K562 (cell line): ENCODE measurements at regions not wholly inside any gene's neighbourhood (a gene's known extent, or its start where the extent isn't known, plus 50 kb on each side); places are given as distances from the start of the nearest gene placed in this dataset.

Experiments
- ATAC-seq: fragments of 200-7000 bp; cut with Tn5 transposase; 3 replicates; pipeline ENCODE4 v1.9.1; 2020; ENCODE audit warnings: moderate library complexity
- BruUV-seq: library from RNA; stranded (reverse); fragments of 400-500 nt; replicated peaks from 2 replicates; lab custom pipeline; 2021; lab: Mats Ljungman, UMichigan
- CTCF ChIA-PET: fragments of 300-600 bp; formaldehyde crosslinking; extraction: SDS; loops from one replicate; lab custom pipeline; 2021; ENCODE audit warnings: low intra/inter-chr PET ratio; lab: Yijun Ruan, JAX
- POLR2A ChIA-PET: fragments of 300-600, 350-650 bp; sonication (Branson Sonifier 250); formaldehyde crosslinking; extraction: SDS; loops from one replicate; lab custom pipeline; 2021; ENCODE audit warnings: antibody characterized with exemption, inconsistent platforms; lab: Yijun Ruan, JAX
- DNase-seq, 4 experiments: peaks; one replicate each; pipeline versions ENCODE4 v3.0.0 to v3.0.0-alpha.2; 2011 to 2018; ENCODE audit warnings: low spot score in 3 of 4, mixed read lengths in 3 of 4; ENCODE audit errors: extremely low read depth in 1 of 4
- FAIRE-seq: peaks from 2 replicates; lab custom pipeline; 2011; peaks lifted over from hg19 to GRCh38; lab: Jason Lieb, UNC
- H2AFZ ChIP-seq: 2 replicates; pipeline ENCODE4 v1.6.0; 2011; ENCODE audit warnings: low read depth, low read length, control low read depth, inconsistent platforms
- H3K27ac ChIP-seq: fragments of 200-600 bp; 3 replicates; pipeline ENCODE4 v1.8.0; 2011; ENCODE audit warnings: low read depth, mild to moderate bottlenecking, control low read depth, inconsistent platforms, low read length, moderate library complexity, mixed read lengths; ENCODE audit errors: extremely low read depth
- H3K27me3 ChIP-seq, 2 experiments: fragments of 300-600 bp in 1 of 2; 2 replicates in 1 of 2; 3 replicates in 1 of 2; pipeline versions ENCODE4 v1.6.0 to v1.8.0; 2011; ENCODE audit warnings: inconsistent platforms in 2 of 2, low read length in 2 of 2, mild to moderate bottlenecking in 1 of 2, mixed read lengths in 1 of 2, moderate library complexity in 1 of 2; ENCODE audit not compliant: control insufficient read depth in 2 of 2, insufficient read depth in 2 of 2
- H3K36me3 ChIP-seq: fragments of 300-600 bp; 3 replicates; pipeline ENCODE4 v1.8.0; 2011; ENCODE audit warnings: mild to moderate bottlenecking, low read length, inconsistent platforms; ENCODE audit not compliant: control insufficient read depth, insufficient read depth
- H3K4me1 ChIP-seq, 2 experiments: fragments of 200-600 bp in 1 of 2; replicated peaks in 1 of 2; 2 replicates in 1 of 2; 3 replicates in 1 of 2; pipeline versions ENCODE4 v1.5.1 to v1.8.0; 2011; ENCODE audit warnings: inconsistent platforms in 2 of 2, low read length in 2 of 2, mild to moderate bottlenecking in 1 of 2, mixed read lengths in 1 of 2, moderate library complexity in 1 of 2; ENCODE audit not compliant: control insufficient read depth in 2 of 2, insufficient read depth in 2 of 2
- H3K4me2 ChIP-seq: 2 replicates; pipeline ENCODE4 v1.6.1; 2011; ENCODE audit warnings: low read length, control low read depth, inconsistent platforms, mixed read lengths; ENCODE audit not compliant: insufficient read depth
- H3K4me3 ChIP-seq: fragments of 200-600 bp; sonication (generic), shearing (Covaris generic); 2 replicates; pipeline ENCODE4 v1.5.1; 2016; ENCODE audit warnings: control low read depth, inconsistent platforms
- H3K79me2 ChIP-seq: fragments of 200-600 bp; 3 replicates; pipeline ENCODE4 v1.8.0; 2011; ENCODE audit warnings: low read length, inconsistent platforms; ENCODE audit not compliant: control insufficient read depth, insufficient read depth
- H3K9ac ChIP-seq, 2 experiments: 2 replicates each; pipeline versions ENCODE4 v1.6.0 to v1.6.1; 2011; ENCODE audit warnings: low read depth in 2 of 2, low read length in 2 of 2, control low read depth in 1 of 2, inconsistent platforms in 1 of 2, mild to moderate bottlenecking in 1 of 2, mixed read lengths in 1 of 2; ENCODE audit not compliant: insufficient read depth in 1 of 2
- H3K9me1 ChIP-seq: one replicate; pipeline ENCODE4 v1.6.0; 2011; ENCODE audit warnings: inconsistent platforms, mild to moderate bottlenecking, low read length, moderate library complexity; ENCODE audit not compliant: control insufficient read depth, insufficient read depth
- H3K9me3 ChIP-seq: replicated peaks from 2 replicates; pipeline ENCODE4 v1.5.1; 2011; ENCODE audit warnings: low read depth, low read length, inconsistent platforms; ENCODE audit not compliant: control insufficient read depth, insufficient read depth
- H4K20me1 ChIP-seq: replicated peaks from 2 replicates; pipeline ENCODE4 v1.6.1; 2011; ENCODE audit warnings: low read length, inconsistent platforms, mixed read lengths; ENCODE audit not compliant: control insufficient read depth, insufficient read depth
- BRD4 ChIP-seq: fragments of 200-600 bp; sonication (generic); IDR thresholded peaks from 2 replicates; pipeline ENCODE4 v1.6.1; 2017; ENCODE audit warnings: inconsistent platforms
- HEY1 ChIP-seq: fragments of 250-450 bp; sonication (Bioruptor Pico); IDR thresholded peaks from 2 replicates; pipeline ENCODE4 v1.5.0; 2020; ENCODE audit warnings: mild to moderate bottlenecking, moderate library complexity, borderline replicate concordance
- ZBTB9 ChIP-seq: fragments of 450-650 bp; formaldehyde crosslinking; IDR thresholded peaks from 2 replicates; pipeline ENCODE4 v1.4.0; 2020; ENCODE audit warnings: mild to moderate bottlenecking, moderate library complexity
- WGBS: fragments of 100-300 bp; shearing (Covaris generic); methylation state at CpG from one replicate; pipeline ENCODE4 v1.1.6; 2016; ENCODE audit warnings: low coverage, mixed read lengths; ENCODE audit not compliant: insufficient coverage; ENCODE audit errors: missing lambda C conversion rate; 5-methylcytosine and 5-hydroxymethylcytosine counted together
- in situ Hi-C: fragments of 300-500 bp; cut with MboI; formaldehyde crosslinking; loops from 4 replicates; pipeline ENCODE4 v1.15.0; 2018; ENCODE audit warnings: inconsistent platforms, mixed read lengths
- intact Hi-C: fragments of 100-400 bp; cut with micrococcal nuclease; formaldehyde crosslinking; loops from 2 replicates; pipeline ENCODE4 v1.14.2; 2022
- TF ChIP-seq, protein P1 (sequence below), 3 experiments: fragments of 200-800 bp in 1 of 3; sonication (Bioruptor generic) in 1 of 3; sonication (generic) in 1 of 3; formaldehyde crosslinking in 1 of 3; IDR thresholded peaks; 2 replicates each; pipeline versions ENCODE4 v1.6.1 to v1.8.0; 2016 to 2022; ENCODE audit warnings: mild to moderate bottlenecking in 2 of 3, missing compliant biosample characterization in 2 of 3, missing genetic modification characterization in 2 of 3, missing genetic modification reagents in 1 of 3

- H3K27me3 ChIP-seq: no peaks in the 10 kb centered on the region
- BruUV-seq: no TSS peak
- no peaks in the 10 kb centered on the region for H4K20me1 ChIP-seq
- H3K4me2 ChIP-seq: no peak overlapping the region
- no peaks in the 10 kb centered on the region for H3K79me2 ChIP-seq
- intact Hi-C loops: no loop called here
- H3K9me1 ChIP-seq: no peaks in the 10 kb centered on the region
- no peak overlapping the region for H3K9ac ChIP-seq
- ATAC-seq (no peak), DNase-seq (no peak), FAIRE-seq (no peak)
- H3K4me3 ChIP-seq: no peak overlapping the region
- no peaks in the 10 kb centered on the region for H3K4me1 ChIP-seq
- no peak overlapping the region for H2AFZ ChIP-seq
- WGBS: 5% methylated on average over 2 of the region's 2 CpGs
- no peak overlapping the region for H3K27ac ChIP-seq
- no peaks in the 10 kb centered on the region for H3K9me3 ChIP-seq
- no peaks in the 10 kb centered on the region for H3K36me3 ChIP-seq
- CTCF ChIA-PET: no interaction called here
- TF ChIP-seq HEY1 (CRISPR knock-in tag) (no peak), BRD4 (no peak), ZBTB9 (CRISPR knock-in tag) (no peak)
- TF ChIP-seq, protein P1, sequence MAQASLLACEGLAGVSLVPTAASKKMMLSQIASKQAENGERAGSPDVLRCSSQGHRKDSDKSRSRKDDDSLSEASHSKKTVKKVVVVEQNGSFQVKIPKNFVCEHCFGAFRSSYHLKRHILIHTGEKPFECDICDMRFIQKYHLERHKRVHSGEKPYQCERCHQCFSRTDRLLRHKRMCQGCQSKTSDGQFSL (CRISPR knock-in tag; IDR thresholded peaks at IDR 0.05): no peak
- TF ChIP-seq, protein P1 (tag; IDR thresholded peaks at IDR 0.05): no peak
- in situ Hi-C loops: no loop called here
- POLR2A ChIA-PET: no interaction called here
These were observed 320.4 kb downstream of the HNRNPD start for GRCh38 chr4:82053396-82053795.
